HCT116 (cell line): ENCODE measurements at regions not wholly inside any gene's neighbourhood (a gene's known extent, or its start where the extent isn't known, plus 50 kb on each side); places are given as distances from the start of the nearest gene placed in this dataset.

Source experiments
- ATAC-seq: fragments of 200-7000 bp; cut with Tn5 transposase; 2 replicates; pipeline ENCODE4 v1.9.1; 2020; ENCODE audit warnings: mild to moderate bottlenecking, moderate library complexity
- BruUV-seq: library from RNA; stranded (reverse); fragments of 400-500 nt; replicated peaks from 2 replicates; lab custom pipeline; 2021; lab: Mats Ljungman, UMichigan
- CTCF ChIA-PET: fragments of 300-600 bp; sonication (Branson Sonifier 250); formaldehyde crosslinking; loops from one replicate; lab custom pipeline; 2021; ENCODE audit warnings: antibody characterized with exemption; lab: Charles Lee
- POLR2A ChIA-PET: fragments of 300-600, 350-600 bp; sonication (Branson Sonifier 250); formaldehyde crosslinking; loops from one replicate; lab custom pipeline; 2021; ENCODE audit warnings: antibody characterized with exemption; lab: Charles Lee
- RAD21 ChIA-PET, 2 experiments: fragments of 300-600 bp; sonication (Branson Sonifier 250); formaldehyde crosslinking; loops; one replicate each; lab custom pipeline; 2023; ENCODE audit warnings: low total read pairs in 2 of 2; ENCODE audit not compliant: uncharacterized antibody in 2 of 2, unreplicated experiment in 2 of 2, low non-redundant PET in 1 of 2; lab: Charles Lee
- DNase-seq: peaks from one replicate; pipeline ENCODE4 v3.0.0-alpha.2; 2010; ENCODE audit warnings: low read depth, low spot score
- H2AFZ ChIP-seq: fragments of 200-600 bp; shearing (Covaris generic), sonication (generic); 2 replicates; pipeline ENCODE4 v1.6.1; 2017; ENCODE audit warnings: low read depth, mixed run types, mixed read lengths, antibody characterized with exemption, low read length; ENCODE audit not compliant: poor library complexity, severe bottlenecking
- H3K27ac ChIP-seq: 2 replicates; pipeline ENCODE4 v1.5.1; 2012; ENCODE audit warnings: low read depth, low read length
- H3K27me3 ChIP-seq: fragments of 200-600 bp; sonication (generic); 2 replicates; pipeline ENCODE4 v1.6.1; 2016; ENCODE audit warnings: mixed run types, low read length, mixed read lengths; ENCODE audit not compliant: insufficient read depth
- H3K36me3 ChIP-seq, 2 experiments: fragments of 200-500 bp in 1 of 2; fragments of 200-600 bp in 1 of 2; sonication (Bioruptor generic) in 1 of 2; sonication (generic) in 1 of 2; 2 replicates each; pipeline versions ENCODE4 v1.5.1 to v1.6.1; 2014 to 2016; ENCODE audit warnings: low read length in 2 of 2, inconsistent platforms in 1 of 2, mixed read lengths in 1 of 2, mixed run types in 1 of 2; ENCODE audit not compliant: insufficient read depth in 2 of 2, control insufficient read depth in 1 of 2
- H3K4me1 ChIP-seq, 2 experiments: fragments of 200-600 bp in 1 of 2; sonication (generic) in 1 of 2; 2 replicates each; pipeline versions ENCODE4 v1.5.1 to v1.6.1; 2012 to 2017; ENCODE audit warnings: low read length in 2 of 2, inconsistent platforms in 1 of 2, mild to moderate bottlenecking in 1 of 2, mixed read lengths in 1 of 2, mixed run types in 1 of 2, moderate library complexity in 1 of 2; ENCODE audit not compliant: insufficient read depth in 2 of 2, control insufficient read depth in 1 of 2
- H3K4me2 ChIP-seq: fragments of 200-600 bp; sonication (generic); 2 replicates; pipeline ENCODE4 v1.6.1; 2017; ENCODE audit warnings: mixed run types, low read length, mixed read lengths
- H3K4me3 ChIP-seq, 2 experiments: fragments of 200-600 bp in 1 of 2; sonication (generic) in 1 of 2; replicated peaks in 1 of 2; 2 replicates each; pipeline ENCODE4 v1.5.1; 2011 to 2016; ENCODE audit warnings: low read length in 2 of 2, control low read depth in 1 of 2, low read depth in 1 of 2, mild to moderate bottlenecking in 1 of 2, mixed read lengths in 1 of 2, mixed run types in 1 of 2
- H3K79me2 ChIP-seq: fragments of 200-600 bp; sonication (generic); 2 replicates; pipeline ENCODE4 v1.6.1; 2017; ENCODE audit warnings: mild to moderate bottlenecking, mixed run types, low read length, moderate library complexity, mixed read lengths; ENCODE audit not compliant: insufficient read depth
- H3K9ac ChIP-seq: fragments of 200-600 bp; sonication (generic); 2 replicates; pipeline ENCODE4 v1.6.1; 2016; ENCODE audit warnings: low read length, mixed read lengths
- H3K9me2 ChIP-seq: fragments of 200-600 bp; sonication (generic), shearing (Covaris generic); 2 replicates; pipeline ENCODE4 v1.6.1; 2017; ENCODE audit warnings: mixed run types, mild to moderate bottlenecking, moderate library complexity; ENCODE audit not compliant: insufficient read depth
- H3K9me3 ChIP-seq, 2 experiments: fragments of 200-500 bp in 1 of 2; fragments of 200-600 bp in 1 of 2; sonication (Bioruptor generic) in 1 of 2; sonication (generic) in 1 of 2; 2 replicates each; pipeline ENCODE4 v1.6.1; 2014 to 2017; ENCODE audit warnings: low read length in 2 of 2, mixed read lengths in 2 of 2, inconsistent platforms in 1 of 2, low read depth in 1 of 2, mild to moderate bottlenecking in 1 of 2, mixed run types in 1 of 2, moderate library complexity in 1 of 2; ENCODE audit not compliant: control insufficient read depth in 1 of 2, insufficient read depth in 1 of 2
- H4K20me1 ChIP-seq: fragments of 200-600 bp; sonication (generic), shearing (Covaris generic); 2 replicates; pipeline ENCODE4 v1.6.1; 2017; ENCODE audit warnings: mixed run types, mild to moderate bottlenecking, moderate library complexity; ENCODE audit not compliant: insufficient read depth
- CBX3 ChIP-seq: IDR thresholded peaks from 2 replicates; pipeline ENCODE4 v1.6.1; 2012; ENCODE audit warnings: low read depth
- CEBPB ChIP-seq: IDR thresholded peaks from 2 replicates; pipeline ENCODE4 v1.6.1; 2012; ENCODE audit warnings: low read depth
- EGR1 ChIP-seq: IDR thresholded peaks from 2 replicates; pipeline ENCODE4 v1.6.1; 2012; ENCODE audit warnings: low read depth
- ELF1 ChIP-seq: IDR thresholded peaks from 2 replicates; pipeline ENCODE4 v1.6.1; 2012; ENCODE audit warnings: low read depth, borderline replicate concordance
- EZH2 ChIP-seq: fragments of 200-600 bp; sonication (generic); IDR thresholded peaks from 2 replicates; pipeline ENCODE4 v1.6.1; 2017; ENCODE audit warnings: antibody characterized with exemption, mixed run types
- EZH2phosphoT487 ChIP-seq: fragments of 200-600 bp; IDR thresholded peaks from 2 replicates; pipeline ENCODE4 v1.6.1; 2018; ENCODE audit warnings: antibody characterized with exemption, borderline replicate concordance
- FOSL1 ChIP-seq: IDR thresholded peaks from 2 replicates; pipeline ENCODE4 v1.6.1; 2012; ENCODE audit warnings: low read depth
- JUND ChIP-seq: IDR thresholded peaks from 2 replicates; pipeline ENCODE4 v1.6.1; 2012
- POLR2A ChIP-seq: IDR thresholded peaks from 2 replicates; pipeline ENCODE4 v1.7.0; 2011; ENCODE audit warnings: borderline replicate concordance; ENCODE audit not compliant: insufficient read depth, insufficient read length; ENCODE audit errors: extremely low read depth
- POLR2AphosphoS5 ChIP-seq: IDR thresholded peaks from 2 replicates; pipeline ENCODE4 v1.6.1; 2011; ENCODE audit warnings: mild to moderate bottlenecking, low read depth, low read length, moderate library complexity
- RAD21 ChIP-seq: IDR thresholded peaks from 2 replicates; pipeline ENCODE4 v1.6.1; 2012; ENCODE audit warnings: low read depth, mild to moderate bottlenecking
- SIN3A ChIP-seq: IDR thresholded peaks from 2 replicates; pipeline ENCODE4 v1.6.1; 2012; ENCODE audit warnings: low read depth
- SP1 ChIP-seq: IDR thresholded peaks from 2 replicates; pipeline ENCODE4 v1.6.1; 2012; ENCODE audit warnings: low read depth
- SRF ChIP-seq: IDR thresholded peaks from 2 replicates; pipeline ENCODE4 v1.6.1; 2012; ENCODE audit warnings: low read depth
- YY1 ChIP-seq: IDR thresholded peaks from 2 replicates; pipeline ENCODE4 v1.6.1; 2011; ENCODE audit warnings: low read length, low read depth, moderate library complexity, mild to moderate bottlenecking; ENCODE audit not compliant: insufficient replicate concordance; ENCODE audit errors: extremely low read depth
- ZFX ChIP-seq: fragments of 450-650 bp; IDR thresholded peaks from 2 replicates; pipeline ENCODE4 v1.6.1; 2017
- intact Hi-C: fragments of 100-400 bp; cut with micrococcal nuclease; formaldehyde crosslinking; loops from 2 replicates; pipeline ENCODE4 v1.10.0; 2022
- TF ChIP-seq, protein P1 (sequence below): IDR thresholded peaks from 2 replicates; pipeline ENCODE4 v1.6.1; 2011; ENCODE audit warnings: mild to moderate bottlenecking, low read length, moderate library complexity; ENCODE audit not compliant: insufficient replicate concordance; ENCODE audit errors: extremely low read depth
- TF ChIP-seq, protein P2 (sequence below): IDR thresholded peaks from 2 replicates; pipeline ENCODE4 v1.6.1; 2012
- TF ChIP-seq, protein P3 (sequence below), 3 experiments: fragments of 200-600 bp in 1 of 3; sonication (generic) in 1 of 3; IDR thresholded peaks in 2 of 3; conservative IDR thresholded peaks in 1 of 3; 2 replicates each; pipeline ENCODE4 v1.5.1; 2012 to 2017; ENCODE audit warnings: low read depth in 2 of 3, low read length in 2 of 3, antibody characterized with exemption in 1 of 3, borderline replicate concordance in 1 of 3, control low read depth in 1 of 3, mild to moderate bottlenecking in 1 of 3, mixed read lengths in 1 of 3, mixed run types in 1 of 3, moderate library complexity in 1 of 3; ENCODE audit not compliant: insufficient read depth in 1 of 3
- TF ChIP-seq, protein P4 (sequence below): IDR thresholded peaks from 2 replicates; pipeline ENCODE4 v1.6.1; 2012; ENCODE audit warnings: low read depth

DNA sequence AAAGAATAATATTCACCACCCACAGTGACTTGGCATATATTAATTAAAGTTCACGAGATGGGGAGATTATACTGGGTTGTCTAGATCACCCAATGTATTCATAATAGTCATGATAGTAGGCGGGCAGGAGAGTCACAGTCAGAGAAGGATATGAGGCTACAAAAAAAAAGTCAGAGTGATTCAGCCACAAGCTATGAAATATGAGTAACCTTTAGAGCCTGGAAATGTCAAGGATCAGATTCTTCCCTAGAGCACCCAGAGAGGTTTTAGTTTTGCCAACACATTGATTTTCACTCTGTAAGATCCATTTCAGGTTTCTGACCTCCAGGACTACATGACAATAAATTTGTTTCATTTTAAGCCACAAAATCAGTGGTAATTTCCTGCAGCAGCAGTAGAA is 501.9 kb downstream of the GABRG1 start:
- CTCF ChIA-PET: no interaction called here
- no peaks in the 10 kb centered on the region for H3K79me2 ChIP-seq
- no peaks in the 10 kb centered on the region for H3K9me2 ChIP-seq
- TF ChIP-seq, protein P1, sequence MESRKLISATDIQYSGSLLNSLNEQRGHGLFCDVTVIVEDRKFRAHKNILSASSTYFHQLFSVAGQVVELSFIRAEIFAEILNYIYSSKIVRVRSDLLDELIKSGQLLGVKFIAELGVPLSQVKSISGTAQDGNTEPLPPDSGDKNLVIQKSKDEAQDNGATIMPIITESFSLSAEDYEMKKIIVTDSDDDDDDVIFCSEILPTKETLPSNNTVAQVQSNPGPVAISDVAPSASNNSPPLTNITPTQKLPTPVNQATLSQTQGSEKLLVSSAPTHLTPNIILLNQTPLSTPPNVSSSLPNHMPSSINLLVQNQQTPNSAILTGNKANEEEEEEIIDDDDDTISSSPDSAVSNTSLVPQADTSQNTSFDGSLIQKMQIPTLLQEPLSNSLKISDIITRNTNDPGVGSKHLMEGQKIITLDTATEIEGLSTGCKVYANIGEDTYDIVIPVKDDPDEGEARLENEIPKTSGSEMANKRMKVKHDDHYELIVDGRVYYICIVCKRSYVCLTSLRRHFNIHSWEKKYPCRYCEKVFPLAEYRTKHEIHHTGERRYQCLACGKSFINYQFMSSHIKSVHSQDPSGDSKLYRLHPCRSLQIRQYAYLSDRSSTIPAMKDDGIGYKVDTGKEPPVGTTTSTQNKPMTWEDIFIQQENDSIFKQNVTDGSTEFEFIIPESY: no peak
- TF ChIP-seq YY1 (no peak), SIN3A (no peak), EZH2phosphoT487 (no peak), CEBPB (no peak), CBX3 (no peak), SP1 (no peak), JUND (no peak), ELF1 (no peak), RAD21 (no peak), EGR1 (no peak), POLR2A (no peak), SRF (no peak), ZFX (no peak), EZH2 (no peak), FOSL1 (no peak), POLR2AphosphoS5 (no peak)
- TF ChIP-seq, protein P2, sequence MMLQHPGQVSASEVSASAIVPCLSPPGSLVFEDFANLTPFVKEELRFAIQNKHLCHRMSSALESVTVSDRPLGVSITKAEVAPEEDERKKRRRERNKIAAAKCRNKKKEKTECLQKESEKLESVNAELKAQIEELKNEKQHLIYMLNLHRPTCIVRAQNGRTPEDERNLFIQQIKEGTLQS: no peak
- TF ChIP-seq, protein P3, sequence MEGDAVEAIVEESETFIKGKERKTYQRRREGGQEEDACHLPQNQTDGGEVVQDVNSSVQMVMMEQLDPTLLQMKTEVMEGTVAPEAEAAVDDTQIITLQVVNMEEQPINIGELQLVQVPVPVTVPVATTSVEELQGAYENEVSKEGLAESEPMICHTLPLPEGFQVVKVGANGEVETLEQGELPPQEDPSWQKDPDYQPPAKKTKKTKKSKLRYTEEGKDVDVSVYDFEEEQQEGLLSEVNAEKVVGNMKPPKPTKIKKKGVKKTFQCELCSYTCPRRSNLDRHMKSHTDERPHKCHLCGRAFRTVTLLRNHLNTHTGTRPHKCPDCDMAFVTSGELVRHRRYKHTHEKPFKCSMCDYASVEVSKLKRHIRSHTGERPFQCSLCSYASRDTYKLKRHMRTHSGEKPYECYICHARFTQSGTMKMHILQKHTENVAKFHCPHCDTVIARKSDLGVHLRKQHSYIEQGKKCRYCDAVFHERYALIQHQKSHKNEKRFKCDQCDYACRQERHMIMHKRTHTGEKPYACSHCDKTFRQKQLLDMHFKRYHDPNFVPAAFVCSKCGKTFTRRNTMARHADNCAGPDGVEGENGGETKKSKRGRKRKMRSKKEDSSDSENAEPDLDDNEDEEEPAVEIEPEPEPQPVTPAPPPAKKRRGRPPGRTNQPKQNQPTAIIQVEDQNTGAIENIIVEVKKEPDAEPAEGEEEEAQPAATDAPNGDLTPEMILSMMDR (IDR thresholded peaks at IDR 0.05 in 2 of 3, conservative IDR thresholded peaks at IDR 0.05 in 1 of 3; ENCODE audit: borderline replicate concordance in 1 of 3, insufficient read depth in 1 of 3, low read depth in 2 of 3, low read length in 2 of 3): no peak
- TF ChIP-seq, protein P4, sequence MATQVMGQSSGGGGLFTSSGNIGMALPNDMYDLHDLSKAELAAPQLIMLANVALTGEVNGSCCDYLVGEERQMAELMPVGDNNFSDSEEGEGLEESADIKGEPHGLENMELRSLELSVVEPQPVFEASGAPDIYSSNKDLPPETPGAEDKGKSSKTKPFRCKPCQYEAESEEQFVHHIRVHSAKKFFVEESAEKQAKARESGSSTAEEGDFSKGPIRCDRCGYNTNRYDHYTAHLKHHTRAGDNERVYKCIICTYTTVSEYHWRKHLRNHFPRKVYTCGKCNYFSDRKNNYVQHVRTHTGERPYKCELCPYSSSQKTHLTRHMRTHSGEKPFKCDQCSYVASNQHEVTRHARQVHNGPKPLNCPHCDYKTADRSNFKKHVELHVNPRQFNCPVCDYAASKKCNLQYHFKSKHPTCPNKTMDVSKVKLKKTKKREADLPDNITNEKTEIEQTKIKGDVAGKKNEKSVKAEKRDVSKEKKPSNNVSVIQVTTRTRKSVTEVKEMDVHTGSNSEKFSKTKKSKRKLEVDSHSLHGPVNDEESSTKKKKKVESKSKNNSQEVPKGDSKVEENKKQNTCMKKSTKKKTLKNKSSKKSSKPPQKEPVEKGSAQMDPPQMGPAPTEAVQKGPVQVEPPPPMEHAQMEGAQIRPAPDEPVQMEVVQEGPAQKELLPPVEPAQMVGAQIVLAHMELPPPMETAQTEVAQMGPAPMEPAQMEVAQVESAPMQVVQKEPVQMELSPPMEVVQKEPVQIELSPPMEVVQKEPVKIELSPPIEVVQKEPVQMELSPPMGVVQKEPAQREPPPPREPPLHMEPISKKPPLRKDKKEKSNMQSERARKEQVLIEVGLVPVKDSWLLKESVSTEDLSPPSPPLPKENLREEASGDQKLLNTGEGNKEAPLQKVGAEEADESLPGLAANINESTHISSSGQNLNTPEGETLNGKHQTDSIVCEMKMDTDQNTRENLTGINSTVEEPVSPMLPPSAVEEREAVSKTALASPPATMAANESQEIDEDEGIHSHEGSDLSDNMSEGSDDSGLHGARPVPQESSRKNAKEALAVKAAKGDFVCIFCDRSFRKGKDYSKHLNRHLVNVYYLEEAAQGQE: no peak
- H3K9ac ChIP-seq: no peak overlapping the region
- H4K20me1 ChIP-seq: no peaks in the 10 kb centered on the region
- POLR2A ChIA-PET: no interaction called here
- no peak overlapping the region for H3K4me2 ChIP-seq
- intact Hi-C loops: no loop called here
- H3K4me3 ChIP-seq: no peak overlapping the region
- peaks cover 10 to 25% of the 10 kb centered on the region in 2 experiments; a peak in 3 of 4 replicates for H3K9me3 ChIP-seq
- RAD21 ChIA-PET: no interaction called here
- BruUV-seq: no TSS peak
- no peak overlapping the region for H2AFZ ChIP-seq
- ATAC-seq: no peak
- no peaks in the 10 kb centered on the region for H3K36me3 ChIP-seq
- no peaks in the 10 kb centered on the region for H3K27me3 ChIP-seq
- DNase-seq: no peak
- H3K4me1 ChIP-seq: no peaks in the 10 kb centered on the region
- no peak overlapping the region for H3K27ac ChIP-seq
